ENCODE measurements at regions not wholly inside any gene's neighbourhood (a gene's known extent, or its start where the extent isn't known, plus 50 kb on each side); places are given as distances from the start of the nearest gene placed in this dataset.

DNA sequence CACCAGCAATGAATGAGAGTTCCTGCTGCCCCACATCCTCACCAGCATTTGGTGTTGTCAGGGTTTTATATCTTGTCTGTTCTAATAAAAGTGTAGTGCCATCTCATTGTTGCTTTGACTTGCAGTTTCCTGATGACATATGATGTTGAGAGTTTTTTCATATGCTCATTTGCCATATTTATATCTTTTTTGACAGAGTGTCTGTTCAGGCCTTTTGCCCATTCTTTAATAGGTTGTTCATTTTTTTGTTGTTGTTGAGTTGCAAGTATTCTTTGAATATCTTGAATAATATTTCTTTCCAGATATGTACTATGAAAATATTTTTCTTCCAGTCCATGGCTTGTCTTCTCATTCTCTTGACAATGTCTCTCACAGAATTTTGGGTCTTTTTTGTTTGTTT, 111.7 kb upstream of the KCNJ15 start:
- no peak for TF ChIP-seq JUND (IDR thresholded peaks at IDR 0.05; ENCODE audit: low read depth)
- DNase-seq (ENCODE audit: low read depth in 1 of 2, low spot score in 1 of 2) = no peak
- in situ Hi-C loops (cut with HindIII; ENCODE audit: low pct_unique_long_range_greater_than_20kb, low sequenced_read_pairs) = no loop called here

DNA sequence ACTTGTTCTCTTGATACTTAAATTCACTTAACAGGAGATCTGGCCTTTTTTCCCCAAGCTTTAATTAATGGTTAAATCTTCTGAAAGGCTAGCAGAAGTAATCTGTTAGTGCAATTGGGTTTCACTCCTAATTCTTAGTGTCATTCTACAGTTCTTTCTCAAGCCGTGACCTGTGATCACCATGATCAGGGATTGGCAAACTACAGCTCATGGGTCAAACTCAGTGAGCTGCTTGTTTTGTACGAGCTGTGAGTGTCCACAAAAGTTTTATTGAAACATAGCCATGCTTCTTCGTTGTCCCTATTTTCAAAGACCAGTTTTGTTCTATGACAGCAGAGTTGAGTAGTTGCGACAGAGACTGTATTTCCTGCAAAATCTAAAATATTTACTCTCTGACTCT, 109.4 kb upstream of the KCNJ15 start:
- TF ChIP-seq JUND (IDR thresholded peaks at IDR 0.05; ENCODE audit: low read depth) = no peak
- in situ Hi-C loops (cut with HindIII; ENCODE audit: low pct_unique_long_range_greater_than_20kb, low sequenced_read_pairs) = no loop called here
- no peak for DNase-seq (ENCODE audit: low read depth in 1 of 2, low spot score in 1 of 2)

DNA sequence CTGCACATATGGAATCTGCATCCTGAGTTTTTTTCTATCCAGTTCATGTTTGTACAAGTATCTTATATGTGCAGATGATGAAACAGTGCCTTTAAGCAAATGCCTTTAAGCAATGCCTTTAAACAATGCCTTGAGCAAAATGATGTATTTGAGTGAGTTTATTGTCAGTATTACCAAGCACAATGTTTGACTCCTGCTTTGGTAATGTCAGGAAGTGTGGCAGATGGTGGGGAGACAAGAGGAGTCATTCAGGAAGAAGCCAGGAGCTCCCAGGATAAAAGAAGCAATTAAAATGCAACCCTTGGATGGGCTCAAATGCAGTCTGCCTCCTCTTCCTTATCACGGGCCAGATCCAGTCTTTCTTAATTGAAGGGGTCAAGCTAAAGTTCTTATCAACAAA, 108.7 kb upstream of the KCNJ15 start:
- in situ Hi-C loops (cut with HindIII; ENCODE audit: low pct_unique_long_range_greater_than_20kb, low sequenced_read_pairs) = no loop called here
- DNase-seq (ENCODE audit: low read depth in 1 of 2, low spot score in 1 of 2) = no peak
- TF ChIP-seq JUND (IDR thresholded peaks at IDR 0.05; ENCODE audit: low read depth) = no peak

DNA sequence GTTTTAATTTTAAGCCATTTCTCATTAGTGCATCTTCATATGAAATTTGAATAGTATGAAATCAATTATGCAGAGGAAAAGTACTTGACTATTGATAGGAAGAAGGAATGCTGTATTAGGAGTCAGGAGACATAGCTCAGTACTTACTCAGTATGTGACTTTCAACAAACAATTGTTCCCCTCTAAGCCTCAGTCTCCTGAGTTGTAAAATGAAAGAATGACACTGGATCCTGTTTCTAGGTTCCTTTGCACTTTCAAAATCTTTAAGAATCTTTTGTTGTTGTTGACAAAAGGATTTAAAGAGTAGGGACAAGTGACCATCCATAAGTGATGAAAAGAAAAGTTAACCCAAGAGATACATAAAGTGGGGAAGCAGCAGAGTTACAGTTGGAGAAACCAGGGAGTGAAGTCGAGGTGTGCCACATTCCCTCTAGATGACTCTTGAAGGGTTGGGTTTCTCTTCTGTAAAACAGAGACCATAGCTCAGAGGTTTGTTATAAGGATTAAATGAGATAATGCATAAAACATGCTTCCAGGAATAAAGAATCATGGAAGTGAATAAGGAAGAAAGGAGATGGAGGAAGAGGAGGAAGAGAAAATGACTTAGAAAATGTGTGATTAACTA, 105.7 kb upstream of the KCNJ15 start:
- in situ Hi-C loops (cut with HindIII; ENCODE audit: low pct_unique_long_range_greater_than_20kb, low sequenced_read_pairs) = no loop called here
- no peak for TF ChIP-seq JUND (IDR thresholded peaks at IDR 0.05; ENCODE audit: low read depth)

DNA sequence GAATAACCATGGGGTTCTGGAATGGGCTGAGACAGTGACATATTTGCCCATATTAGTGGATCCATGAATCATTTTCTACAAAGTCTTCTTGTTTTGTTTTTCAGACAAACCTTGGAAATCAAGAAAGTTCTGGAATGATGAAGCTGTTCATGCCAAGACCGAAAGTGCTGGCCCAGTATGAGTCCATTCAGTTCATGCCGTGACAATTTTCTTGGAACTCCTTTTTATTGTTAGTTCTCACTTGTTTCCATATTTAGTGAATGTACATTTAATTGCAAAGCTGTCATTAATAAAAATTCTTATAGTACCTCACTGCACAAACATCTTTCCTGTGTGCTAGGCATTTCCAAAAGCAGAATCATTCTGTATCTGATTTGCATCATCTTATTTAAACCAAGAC, 100.6 kb upstream of the KCNJ15 start:
- no peak for DNase-seq (ENCODE audit: low read depth in 1 of 2, low spot score in 1 of 2)
- in situ Hi-C loops (cut with HindIII; ENCODE audit: low pct_unique_long_range_greater_than_20kb, low sequenced_read_pairs) = no loop called here
- TF ChIP-seq JUND (IDR thresholded peaks at IDR 0.05; ENCODE audit: low read depth) = no peak

More for the DNA sequence above, 105.7 kb upstream of the KCNJ15 start:
- no peak for DNase-seq (ENCODE audit: low read depth in 1 of 2, low spot score in 1 of 2)

DNA sequence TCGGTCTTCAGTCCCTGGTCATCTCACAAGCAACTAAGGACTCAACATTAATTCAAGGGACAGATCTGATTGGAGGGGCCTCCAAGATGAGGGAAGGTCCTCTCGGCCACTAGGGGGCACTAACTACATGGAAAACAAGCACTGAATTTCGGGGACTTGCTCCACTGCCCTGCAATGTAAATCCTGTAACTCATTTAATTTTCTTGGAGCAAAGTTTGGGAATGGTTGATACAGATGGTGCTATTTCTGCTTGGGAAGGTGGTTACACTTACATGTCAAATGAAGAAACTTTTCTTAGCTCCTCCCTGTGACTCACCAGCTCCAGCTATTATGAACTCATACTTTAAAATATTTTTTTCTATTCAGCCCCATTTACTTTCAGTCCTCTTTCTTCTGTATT, 97.4 kb upstream of the KCNJ15 start:
- no peak for TF ChIP-seq JUND (IDR thresholded peaks at IDR 0.05; ENCODE audit: low read depth)
- in situ Hi-C loops (cut with HindIII; ENCODE audit: low pct_unique_long_range_greater_than_20kb, low sequenced_read_pairs) = no loop called here
- DNase-seq (ENCODE audit: low read depth in 1 of 2, low spot score in 1 of 2) = peak in 1 of 2 experiments; percentile 40

DNA sequence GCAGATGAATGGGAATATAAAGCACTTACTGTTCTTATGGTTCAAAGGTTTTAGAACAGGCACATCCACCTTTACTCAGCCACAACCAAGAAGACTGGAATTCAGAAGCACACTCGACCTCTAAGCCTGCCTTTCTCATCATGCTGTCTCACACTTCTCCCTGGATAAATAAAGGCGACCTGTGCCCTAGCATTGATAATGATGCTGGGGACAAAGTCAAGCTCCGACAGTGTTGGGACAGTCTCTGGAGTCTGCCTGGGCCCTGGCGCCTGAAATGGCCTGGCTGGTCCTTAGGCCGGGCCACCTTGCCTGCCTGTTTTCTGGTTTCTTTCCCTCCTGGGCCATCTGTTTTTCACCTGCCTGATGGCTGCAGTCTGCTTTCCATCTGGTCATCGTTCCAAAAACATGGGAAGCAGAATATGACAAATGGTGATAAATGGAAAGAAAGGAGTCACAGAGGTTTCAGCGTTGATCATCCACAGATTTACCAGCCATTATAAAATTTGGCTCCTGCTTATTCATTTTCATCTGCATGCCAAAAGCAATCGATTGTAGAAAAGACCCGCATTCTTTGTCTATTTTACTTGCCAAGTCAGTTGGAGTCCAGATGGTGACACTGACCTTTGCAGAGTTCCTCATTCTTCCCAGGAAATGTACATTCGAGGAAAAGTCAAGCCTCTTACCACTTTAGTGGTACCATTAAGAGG, 91.2 kb upstream of the KCNJ15 start:
- in situ Hi-C loops (cut with HindIII; ENCODE audit: low pct_unique_long_range_greater_than_20kb, low sequenced_read_pairs) = no loop called here
- no peak for TF ChIP-seq JUND (IDR thresholded peaks at IDR 0.05; ENCODE audit: low read depth)

DNA sequence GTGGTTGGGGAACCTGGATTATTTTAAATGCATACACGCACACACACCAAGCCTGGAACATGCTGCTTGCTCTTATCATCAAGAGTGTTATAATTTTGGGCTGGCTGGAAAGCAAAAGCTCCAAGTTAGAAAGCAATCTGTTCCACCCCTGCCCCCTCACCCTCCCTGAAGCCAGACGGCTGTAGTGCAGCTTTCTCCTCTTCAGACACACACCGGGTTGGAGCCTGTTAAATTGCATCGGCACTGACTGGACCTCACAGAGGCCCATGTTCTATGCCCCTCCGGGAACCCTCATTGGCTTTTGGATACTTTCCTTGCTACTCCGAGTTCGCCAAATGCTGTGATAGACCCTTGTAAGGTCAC, 90.6 kb upstream of the KCNJ15 start:
- no peak for TF ChIP-seq JUND (IDR thresholded peaks at IDR 0.05; ENCODE audit: low read depth)
- in situ Hi-C loops (cut with HindIII; ENCODE audit: low pct_unique_long_range_greater_than_20kb, low sequenced_read_pairs) = no loop called here
- no peak for DNase-seq (ENCODE audit: low read depth in 1 of 2, low spot score in 1 of 2)

More for the DNA sequence above, 91.2 kb upstream of the KCNJ15 start:
- DNase-seq (ENCODE audit: low read depth in 1 of 2, low spot score in 1 of 2) = no peak

DNA sequence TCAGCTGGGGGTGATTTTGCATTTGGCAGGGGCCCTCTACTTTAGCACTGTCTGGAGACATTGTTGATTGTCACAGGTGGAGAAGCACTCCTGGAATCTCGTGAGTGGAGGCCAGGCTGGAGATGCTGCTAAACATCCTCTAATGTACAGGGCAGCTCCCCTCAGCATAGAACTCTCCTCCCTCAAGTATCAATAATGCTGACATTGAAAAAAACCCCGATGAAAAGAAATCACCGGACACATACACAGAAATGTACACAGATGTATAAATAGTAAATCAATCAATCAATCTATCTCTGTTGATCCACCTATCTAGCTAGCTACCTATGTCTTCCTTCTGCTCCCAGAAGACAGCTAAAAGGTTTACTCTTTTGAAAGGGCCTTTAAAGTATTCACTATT, 89.4 kb upstream of the KCNJ15 start:
- no peak for DNase-seq (ENCODE audit: low read depth in 1 of 2, low spot score in 1 of 2)
- in situ Hi-C loops (cut with HindIII; ENCODE audit: low pct_unique_long_range_greater_than_20kb, low sequenced_read_pairs) = no loop called here
- TF ChIP-seq JUND (IDR thresholded peaks at IDR 0.05; ENCODE audit: low read depth) = no peak

DNA sequence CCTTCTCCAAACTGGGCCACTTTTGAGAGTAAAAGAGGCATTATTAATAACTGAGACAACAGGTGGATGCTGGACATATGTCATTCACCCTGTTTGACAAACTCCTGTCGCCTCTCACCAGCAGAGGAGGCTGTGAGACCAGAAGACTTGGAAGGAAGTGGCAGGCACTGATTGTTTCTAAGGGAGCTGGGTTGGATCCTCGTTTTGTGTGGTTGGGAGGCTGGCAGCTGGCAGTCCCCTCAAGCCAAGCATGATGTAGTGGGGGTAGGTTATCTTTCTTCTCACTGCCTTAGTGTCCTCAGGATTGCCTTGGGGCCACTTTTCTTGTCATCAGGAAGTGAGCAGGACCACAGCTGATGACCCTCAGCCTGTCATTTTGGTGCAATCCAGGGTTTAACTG, 86.5 kb upstream of the KCNJ15 start:
- in situ Hi-C loops (cut with HindIII; ENCODE audit: low pct_unique_long_range_greater_than_20kb, low sequenced_read_pairs) = no loop called here
- DNase-seq (ENCODE audit: low read depth in 1 of 2, low spot score in 1 of 2) = peak in 1 of 2 experiments; percentile 32
- no peak for TF ChIP-seq JUND (IDR thresholded peaks at IDR 0.05; ENCODE audit: low read depth)

DNA sequence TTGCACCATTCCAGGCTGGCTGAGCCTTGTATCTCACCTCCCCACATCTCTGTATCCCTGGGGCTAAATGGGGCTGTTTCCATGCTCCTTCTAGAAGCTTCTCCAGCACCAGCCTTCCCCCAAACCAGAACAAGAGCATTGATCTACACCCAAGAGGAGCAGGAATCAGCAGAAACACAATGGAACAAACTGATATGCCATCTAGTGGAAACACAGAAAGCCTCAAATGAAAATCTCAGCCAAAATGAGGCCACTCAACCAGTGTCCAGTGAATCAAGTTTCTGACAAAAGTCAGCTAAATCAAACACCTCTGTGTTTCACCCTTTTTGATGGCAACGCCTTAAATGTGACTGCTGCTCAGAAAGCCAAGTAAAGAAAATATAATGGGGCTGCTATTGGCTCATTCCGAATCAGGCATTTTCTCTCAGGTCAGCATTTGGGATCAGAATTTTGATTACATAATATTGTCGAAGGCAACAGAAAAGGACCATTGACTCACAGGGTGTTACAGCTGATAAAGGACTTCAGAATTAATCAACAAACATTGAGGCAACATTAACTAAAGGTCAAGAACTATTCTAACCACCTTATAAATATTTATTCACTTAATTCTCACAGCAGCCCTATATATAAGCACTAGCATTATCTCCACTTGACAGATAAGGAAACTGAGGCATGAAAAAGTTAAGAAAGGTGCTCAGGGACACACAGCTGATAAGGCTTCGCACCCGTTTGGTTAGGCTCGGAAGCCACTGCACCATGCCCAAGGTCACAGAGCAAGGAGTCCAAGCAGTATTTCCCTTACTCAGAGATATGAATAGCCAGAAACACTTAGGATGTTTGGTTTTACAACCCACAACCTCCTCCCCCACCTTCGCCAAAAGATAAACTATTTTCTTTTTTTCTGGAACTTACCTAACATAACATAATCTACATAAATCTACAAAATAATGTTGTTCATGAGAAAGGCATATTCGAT, 85.8 kb upstream of the KCNJ15 start:
- in situ Hi-C loops (cut with HindIII; ENCODE audit: low pct_unique_long_range_greater_than_20kb, low sequenced_read_pairs) = no loop called here
- peak in 1 of 2 experiments; percentile 24 for DNase-seq (ENCODE audit: low read depth in 1 of 2, low spot score in 1 of 2)
- TF ChIP-seq JUND (IDR thresholded peaks at IDR 0.05; ENCODE audit: low read depth) = no peak

DNA sequence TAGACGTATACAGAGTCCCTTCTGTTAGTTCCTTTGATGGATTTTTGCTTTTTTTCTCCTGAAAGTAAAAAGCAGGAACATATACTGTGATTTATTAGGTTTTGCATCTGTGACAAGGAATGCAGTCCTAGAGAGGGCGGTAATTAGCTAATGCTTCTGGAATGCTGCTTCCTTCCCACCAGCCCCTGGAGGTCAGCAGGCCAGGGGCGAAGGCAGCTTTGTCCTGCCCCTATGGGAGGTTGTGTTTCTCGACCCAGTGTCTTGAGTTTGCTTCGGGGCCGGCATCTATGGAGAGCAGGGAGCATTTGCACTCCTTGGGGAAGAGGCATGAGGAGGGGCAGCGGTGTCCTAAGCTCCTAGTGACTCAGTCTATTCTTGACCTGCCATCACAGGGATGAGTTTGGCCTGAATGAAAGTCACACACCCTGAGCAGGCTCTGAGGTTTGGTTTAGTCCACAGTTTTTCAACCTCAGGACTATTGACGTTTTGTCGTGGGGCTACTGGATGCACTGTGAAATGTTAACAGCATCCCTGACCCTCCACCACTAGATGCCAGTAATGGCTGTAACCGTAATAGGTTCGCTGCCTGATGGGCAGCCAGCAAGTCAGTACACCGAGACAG, 85.0 kb upstream of the KCNJ15 start:
- in situ Hi-C loops (cut with HindIII; ENCODE audit: low pct_unique_long_range_greater_than_20kb, low sequenced_read_pairs) = no loop called here
- DNase-seq (ENCODE audit: low read depth in 1 of 2, low spot score in 1 of 2) = peak in 1 of 2 experiments; percentile 20

More for the DNA sequence above, 85.0 kb upstream of the KCNJ15 start:
- no peak for TF ChIP-seq JUND (IDR thresholded peaks at IDR 0.05; ENCODE audit: low read depth)

Measured in T47D (cell line).